Activated CD8-positive, alpha-beta memory T cell treated with anti-CD3 and anti-CD28 coated beads for 1 hour (primary cell): ENCODE measurements at regions not wholly inside any gene's neighbourhood (a gene's known extent, or its start where the extent isn't known, plus 50 kb on each side); places are given as distances from the start of the nearest gene placed in this dataset.
"Not testable (repeated sequence)": the region's sequence is repeated elsewhere in the genome, so short reads cannot be mapped to it uniquely, and the experiment has no call there.

Experiments
- DNase-seq, 2 donors: peaks; one replicate each; pipeline ENCODE4 v3.0.0-alpha.2; 2020; ENCODE audit warnings: low read depth in 1 of 2; ENCODE audit errors: extremely low read depth in 1 of 2

GRCh38 chr5:152527358-152528052, 122.4 kb upstream of the NMUR2 start:
- no peak for DNase-seq

DNA sequence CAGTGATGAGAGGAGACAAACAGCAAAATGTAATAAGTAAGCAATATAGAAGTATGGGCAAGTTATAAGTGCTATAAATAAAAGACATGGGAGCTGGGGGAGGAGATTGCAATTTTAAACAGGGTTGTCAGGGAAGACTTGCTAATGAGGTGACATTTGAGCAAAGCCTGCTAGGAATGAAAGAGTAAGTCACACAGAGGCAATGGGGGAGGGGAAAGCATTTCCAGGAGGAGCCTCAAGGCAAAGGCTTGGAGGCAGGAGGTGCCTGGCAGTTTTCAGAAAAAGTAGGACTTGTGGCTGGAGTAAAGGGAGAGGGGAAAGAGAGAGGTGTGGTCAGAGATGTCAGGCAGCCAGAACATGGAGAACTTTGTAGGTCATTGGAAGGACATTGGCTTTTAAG, 124.4 kb upstream of the NMUR2 start:
- no peak for DNase-seq

DNA sequence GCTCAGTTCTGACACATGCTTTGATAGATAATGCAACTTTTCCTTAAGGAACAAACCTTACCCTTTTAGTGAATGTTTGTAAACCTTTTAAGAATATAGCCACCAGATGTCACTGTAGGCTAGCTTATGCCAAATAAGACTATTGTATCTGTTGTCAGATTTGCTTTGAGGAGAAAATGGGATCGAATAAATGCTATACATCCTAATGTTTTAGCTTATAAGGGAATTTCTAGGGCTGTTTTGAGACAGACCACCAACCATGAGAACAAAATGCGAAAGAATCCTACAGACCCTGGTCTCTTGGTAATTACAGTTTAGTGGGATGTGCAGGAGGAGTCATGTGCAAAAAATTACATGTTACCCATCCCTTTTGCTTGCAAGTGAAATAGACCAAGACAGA, 127.6 kb upstream of the NMUR2 start:
- DNase-seq, result no peak

DNA sequence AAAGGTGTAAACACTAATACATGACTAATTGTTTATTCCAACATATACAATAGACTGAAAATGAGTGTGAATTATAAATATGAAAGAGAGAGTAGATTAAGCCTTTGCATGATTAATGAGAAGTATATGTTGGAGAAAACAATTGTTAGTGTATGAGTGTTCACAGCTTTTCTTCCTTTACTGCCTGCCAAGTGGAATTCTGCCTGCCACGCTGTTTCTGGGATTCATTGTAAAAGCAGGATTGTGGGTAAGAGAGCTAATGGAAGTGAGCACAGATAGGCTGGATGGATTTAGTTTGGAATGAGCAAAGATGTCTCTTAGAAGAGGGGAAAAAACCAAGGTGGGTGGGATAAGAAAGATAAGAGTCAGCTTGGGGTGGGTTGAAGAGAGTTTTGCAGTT, 129.6 kb upstream of the NMUR2 start:
- DNase-seq, result no peak

GRCh38 chr5:152542741-152543140, 137.7 kb upstream of the NMUR2 start:
- DNase-seq, result no peak

- no peak for DNase-seq
Measured at GRCh38 chr5:152546493-152546892, 141.4 kb upstream of the NMUR2 start.

GRCh38 chr5:152547202-152547601, 142.1 kb upstream of the NMUR2 start:
- no peak for DNase-seq

GRCh38 chr5:152549709-152550108, 144.6 kb upstream of the NMUR2 start:
- DNase-seq, result no peak

DNA sequence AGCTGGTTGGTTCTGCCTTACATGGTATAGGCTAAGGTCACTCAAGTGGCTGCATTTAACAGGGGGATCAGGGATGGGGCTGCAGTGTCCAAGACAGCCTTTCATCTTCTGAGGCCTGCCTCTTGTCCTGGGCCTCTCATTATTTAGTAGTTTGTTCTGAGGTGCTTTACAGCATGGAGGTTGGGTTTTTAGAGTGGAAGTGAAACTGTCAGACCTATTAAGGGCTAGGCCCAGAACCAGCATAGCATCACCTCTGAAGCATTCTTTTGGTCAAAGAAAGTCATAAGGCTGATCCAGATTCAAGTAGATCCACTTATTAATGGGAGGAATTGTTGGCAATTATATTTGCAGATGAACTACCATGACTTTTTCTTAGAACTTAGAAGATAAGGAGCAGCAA, 146.0 kb upstream of the NMUR2 start:
- no peak for DNase-seq

- no peak for DNase-seq
Measured at GRCh38 chr5:152556784-152557183, 151.7 kb upstream of the NMUR2 start.

GRCh38 chr5:152560512-152561137, 155.5 kb upstream of the NMUR2 start:
- no peak for DNase-seq

GRCh38 chr5:152568016-152568415, 162.9 kb upstream of the NMUR2 start:
- DNase-seq, result no peak

GRCh38 chr5:152572812-152573211, 167.7 kb upstream of the NMUR2 start:
- DNase-seq, result no peak

DNA sequence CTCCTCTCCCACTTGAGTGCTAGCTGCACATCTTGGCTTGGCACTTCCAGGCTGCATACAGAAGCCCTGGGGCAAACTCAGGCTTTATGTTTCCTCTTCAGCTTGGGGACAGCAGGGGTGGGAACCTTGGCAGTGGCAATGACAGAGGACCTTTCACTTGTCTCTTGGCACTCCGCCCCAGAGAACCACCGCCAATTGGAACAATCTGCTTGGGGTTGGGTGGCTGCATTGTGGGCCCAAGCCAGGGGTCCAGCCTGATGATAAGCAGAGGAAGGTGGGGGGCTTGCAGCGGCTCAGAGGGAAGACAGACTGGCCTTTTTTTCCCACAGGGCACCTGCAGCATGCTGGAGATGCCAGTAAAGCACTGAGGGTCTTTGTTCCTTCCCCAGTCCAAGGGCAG, 179.0 kb upstream of the NMUR2 start:
- DNase-seq, result no peak

DNA sequence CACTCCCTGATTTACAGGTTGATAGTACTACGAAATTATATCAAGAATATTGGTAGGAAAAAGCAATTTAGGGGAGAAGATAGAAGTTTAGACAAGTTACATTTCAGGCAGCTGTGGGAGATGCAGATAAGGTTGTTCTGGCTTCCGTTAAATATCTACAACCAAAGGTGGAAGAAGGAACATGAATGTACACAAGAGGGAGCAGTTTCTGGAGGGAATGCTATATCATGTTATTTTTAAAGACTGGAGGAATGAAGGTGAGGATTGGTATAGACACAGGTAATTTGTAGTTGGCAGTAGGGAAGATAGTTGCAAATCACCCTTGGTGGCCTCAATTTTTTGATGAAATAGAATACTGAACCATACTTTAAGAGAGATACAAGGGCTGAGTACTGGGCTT, 187.3 kb upstream of the NMUR2 start:
- DNase-seq, result no peak

DNA sequence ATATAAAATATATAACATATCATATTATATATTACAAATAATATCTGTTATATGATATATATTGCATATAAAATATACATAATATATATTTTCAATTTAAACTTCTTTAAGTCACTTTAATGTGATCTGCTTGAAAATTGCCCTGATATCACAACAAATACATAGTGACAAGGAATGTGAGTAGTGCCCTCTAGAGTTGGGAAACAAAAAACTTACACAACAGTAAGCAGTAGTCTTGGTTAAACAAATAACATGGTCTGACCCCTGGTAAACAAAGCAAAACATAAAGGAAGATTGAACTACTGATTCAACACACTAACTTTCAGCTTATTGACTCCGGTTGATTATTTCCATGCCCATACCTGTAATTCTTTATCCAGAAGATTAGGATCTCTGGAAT, 188.3 kb upstream of the NMUR2 start:
- no peak for DNase-seq

DNA sequence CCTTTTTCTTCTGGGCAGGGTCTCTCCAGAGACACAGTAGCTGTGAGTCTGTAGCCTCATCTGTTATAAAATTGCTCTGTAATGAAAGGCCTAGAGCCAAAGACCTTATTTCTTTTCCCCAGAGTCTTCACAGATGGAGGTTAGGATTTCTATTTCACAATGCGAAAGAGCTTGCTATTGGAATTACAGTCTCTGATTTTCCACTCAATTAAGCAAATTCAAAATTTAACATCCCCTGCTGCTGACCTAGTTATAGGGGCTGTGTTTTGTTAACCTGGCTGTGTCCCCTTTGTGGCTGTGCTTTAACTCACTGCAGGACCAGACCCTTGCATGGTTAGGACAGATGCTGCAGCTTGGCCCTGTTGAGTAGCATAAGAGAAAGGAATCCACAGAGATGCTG, 190.3 kb upstream of the NMUR2 start:
- DNase-seq, result no peak

GRCh38 chr5:152599096-152599495, 194.0 kb upstream of the NMUR2 start:
- DNase-seq, result no peak

- no peak for DNase-seq
Measured at GRCh38 chr5:152601806-152602732, 197.0 kb upstream of the NMUR2 start.

GRCh38 chr5:152606050-152606449, 201.0 kb upstream of the NMUR2 start:
- DNase-seq, result not testable (repeated sequence)

DNA sequence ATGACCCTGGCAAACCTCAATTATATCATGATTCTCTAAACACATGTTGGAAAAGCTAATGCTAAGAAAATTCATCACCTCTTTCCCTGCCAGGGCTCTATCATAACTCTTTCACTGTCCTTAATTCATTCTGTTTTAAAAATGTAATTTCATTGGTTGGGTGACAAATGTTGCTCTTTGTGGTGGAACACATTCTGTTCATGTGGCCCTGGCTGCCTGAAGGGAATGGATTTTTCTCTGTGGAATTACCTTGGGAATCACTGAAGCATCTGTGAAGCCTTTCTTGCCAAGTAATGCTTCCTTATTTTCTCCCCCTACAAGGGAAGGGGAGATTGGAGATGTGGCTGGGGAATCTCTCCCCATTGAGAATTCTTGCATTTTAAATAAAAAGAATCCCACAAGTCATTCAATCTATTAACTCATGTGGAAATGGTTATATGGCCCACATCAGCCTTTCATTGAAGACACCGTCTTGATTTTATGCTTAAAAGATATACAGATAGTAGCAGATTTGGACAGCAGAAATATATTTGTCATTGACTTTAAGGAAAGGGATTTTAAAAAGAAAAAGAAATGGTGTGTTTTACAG, 201.8 kb upstream of the NMUR2 start:
- no peak for DNase-seq
